ENCODE measurements at regions not wholly inside any gene's neighbourhood (a gene's known extent, or its start where the extent isn't known, plus 50 kb on each side); places are given as distances from the start of the nearest gene placed in this dataset.
A peak's percentile ranks its signal among the peaks of the same experiment; 100 is the strongest.

DNA sequence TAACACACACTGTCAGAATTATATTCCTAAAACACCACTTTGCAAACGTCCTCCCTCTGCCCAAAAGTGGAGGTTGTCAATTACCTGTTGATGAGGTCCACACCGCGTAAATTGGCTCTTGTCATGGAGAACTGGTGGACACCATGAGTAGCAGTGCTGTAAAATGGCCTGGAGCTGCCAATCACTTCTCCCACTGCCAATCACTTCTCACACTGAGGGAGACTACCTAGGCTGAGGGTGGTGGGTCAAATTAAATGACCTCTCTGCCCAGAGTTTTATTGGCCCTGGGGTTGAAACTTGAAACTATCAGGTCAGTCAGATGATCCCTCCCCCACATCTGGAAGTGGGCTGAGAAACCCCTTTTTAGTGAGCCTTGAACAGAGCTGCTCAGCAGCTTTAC lies 89.6 kb downstream of the SOWAHC start:
- H3K27me3 Mint-ChIP-seq (ENCODE audit: insufficient read depth, low read depth) = peaks cover 4% of the 10 kb centered on the region
- Histone ChIP-seq H4K20me1 (ENCODE audit: low read depth) (no peaks in the 10 kb centered on the region), H3K27me3 (no peaks in the 10 kb centered on the region), H2AFZ (replicated peaks) (no peak overlapping the region), H3K9me3 (ENCODE audit: low read depth) (no peaks in the 10 kb centered on the region), H3F3A (ENCODE audit: low read depth) (no peaks in the 10 kb centered on the region), H3K4me1 (peaks cover 33% of the 10 kb centered on the region), H3K79me2 (ENCODE audit: low read depth) (no peaks in the 10 kb centered on the region), H3K27ac (no peak overlapping the region), H3K4me3 (no peak overlapping the region), H3K36me3 (no peaks in the 10 kb centered on the region), H3K4me2 (no peak overlapping the region), H3K9ac (no peak overlapping the region)
- no peak for DNase-seq (ENCODE audit: low spot score)
- no peak overlapping the region for H3K27ac Mint-ChIP-seq
- H3K4me1 Mint-ChIP-seq = peaks cover 47% of the 10 kb centered on the region
- H3K4me3 Mint-ChIP-seq = no peak overlapping the region
- H3K36me3 Mint-ChIP-seq = no peaks in the 10 kb centered on the region
- H3K9me3 Mint-ChIP-seq = no peaks in the 10 kb centered on the region
- TF ChIP-seq EZH2 (IDR thresholded peaks at IDR 0.05) = no peak
- TF ChIP-seq EZH2phosphoT487 (IDR thresholded peaks at IDR 0.05) = no peak
- no peak for TF ChIP-seq CTCF (IDR thresholded peaks at IDR 0.05)

DNA sequence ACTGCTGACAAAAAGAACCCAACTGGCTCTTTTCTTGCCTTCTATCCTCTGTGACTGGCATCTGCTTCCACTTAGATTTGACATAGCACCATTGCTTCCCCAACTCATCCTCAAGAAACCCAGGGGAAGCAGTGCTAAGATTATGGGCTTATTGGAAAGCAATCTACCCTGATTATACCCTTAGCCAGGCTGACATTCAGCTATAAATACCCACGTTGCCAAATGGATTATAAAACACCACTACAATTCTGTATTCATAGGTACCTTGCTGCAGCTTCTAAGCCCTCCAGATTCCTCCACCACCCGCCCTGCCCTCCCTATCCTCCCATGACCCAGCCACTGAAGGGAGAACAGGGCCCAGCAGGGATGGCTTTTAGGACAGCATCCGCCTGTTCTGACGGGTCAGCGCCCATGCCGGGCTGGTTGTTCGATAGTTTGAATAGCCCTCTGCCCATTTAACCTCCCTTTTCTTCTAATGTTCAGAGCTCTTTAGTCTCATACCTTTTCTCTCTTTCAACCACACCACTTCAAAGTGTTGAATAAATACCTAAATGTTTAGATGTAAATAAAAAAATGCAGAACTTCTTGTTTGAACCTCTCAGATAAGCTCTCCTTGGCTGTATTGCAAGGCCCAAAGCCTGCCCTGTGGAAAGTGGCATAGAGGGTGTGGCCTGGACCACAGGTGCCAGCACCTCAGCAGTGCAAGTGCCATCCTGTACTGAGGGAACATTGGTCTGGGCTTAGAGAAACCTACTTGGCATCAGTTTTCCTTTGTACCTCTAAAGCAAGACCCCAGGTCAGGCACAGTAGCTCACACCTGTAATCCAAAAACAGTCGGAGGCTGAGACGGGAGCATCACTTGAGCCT lies 86.6 kb upstream of the RGPD5 start:
- H3K27ac Mint-ChIP-seq = peak overlapping the region; percentile 12
- H3K9ac ChIP-seq = no peak overlapping the region
- H3K27ac ChIP-seq = no peak overlapping the region
- TF ChIP-seq CTCF (IDR thresholded peaks at IDR 0.05) (no peak), EZH2phosphoT487 (IDR thresholded peaks at IDR 0.05) (no peak), EZH2 (IDR thresholded peaks at IDR 0.05) (no peak)
- H3K79me2 ChIP-seq (ENCODE audit: low read depth) = no peaks in the 10 kb centered on the region
- no peaks in the 10 kb centered on the region for H3F3A ChIP-seq (ENCODE audit: low read depth)
- H3K4me1 ChIP-seq = peaks cover 4% of the 10 kb centered on the region
- H3K27me3 Mint-ChIP-seq (ENCODE audit: insufficient read depth, low read depth) = peaks cover 6% of the 10 kb centered on the region
- DNase-seq (ENCODE audit: low spot score) = no peak
- H3K4me2 ChIP-seq = no peak overlapping the region
- H3K9me3 Mint-ChIP-seq = no peaks in the 10 kb centered on the region
- H3K4me3 Mint-ChIP-seq = no peak overlapping the region
- no peaks in the 10 kb centered on the region for H4K20me1 ChIP-seq (ENCODE audit: low read depth)
- H2AFZ ChIP-seq (replicated peaks) = no peak overlapping the region
- no peaks in the 10 kb centered on the region for H3K36me3 Mint-ChIP-seq
- H3K27me3 ChIP-seq = no peaks in the 10 kb centered on the region
- no peaks in the 10 kb centered on the region for H3K9me3 ChIP-seq (ENCODE audit: low read depth)
- no peak overlapping the region for H3K4me3 ChIP-seq
- H3K36me3 ChIP-seq = no peaks in the 10 kb centered on the region
- H3K4me1 Mint-ChIP-seq = peaks cover 23% of the 10 kb centered on the region

GRCh38 chr2:109710505-109711229 lies 83.4 kb upstream of the RGPD5 start:
- Histone ChIP-seq H4K20me1 (ENCODE audit: low read depth) (no peaks in the 10 kb centered on the region), H3K4me1 (no peaks in the 10 kb centered on the region), H3F3A (ENCODE audit: low read depth) (no peaks in the 10 kb centered on the region), H3K4me3 (no peak overlapping the region), H3K36me3 (no peaks in the 10 kb centered on the region), H3K4me2 (no peak overlapping the region), H3K27ac (no peak overlapping the region), H3K9me3 (ENCODE audit: low read depth) (no peaks in the 10 kb centered on the region), H2AFZ (replicated peaks) (no peak overlapping the region), H3K27me3 (no peaks in the 10 kb centered on the region), H3K79me2 (ENCODE audit: low read depth) (no peaks in the 10 kb centered on the region), H3K9ac (no peak overlapping the region)
- no peak overlapping the region for H3K4me3 Mint-ChIP-seq
- H3K27ac Mint-ChIP-seq = peak overlapping the region; percentile 28
- TF ChIP-seq EZH2phosphoT487 (IDR thresholded peaks at IDR 0.05) = no peak
- TF ChIP-seq CTCF (IDR thresholded peaks at IDR 0.05) = no peak
- no peak for TF ChIP-seq EZH2 (IDR thresholded peaks at IDR 0.05)
- H3K4me1 Mint-ChIP-seq = peaks cover 20% of the 10 kb centered on the region
- no peak for DNase-seq (ENCODE audit: low spot score)
- no peaks in the 10 kb centered on the region for H3K9me3 Mint-ChIP-seq
- H3K36me3 Mint-ChIP-seq = no peaks in the 10 kb centered on the region
- H3K27me3 Mint-ChIP-seq (ENCODE audit: insufficient read depth, low read depth) = peaks cover 6% of the 10 kb centered on the region

All from neural progenitor cell (in vitro differentiated cells).